NCI-H146 treated with DMSO at 0.1 percent for 48 hours (cell line): ENCODE measurements at regions not wholly inside any gene's neighbourhood (a gene's known extent, or its start where the extent isn't known, plus 50 kb on each side); places are given as distances from the start of the nearest gene placed in this dataset.

Experiments
- DNase-seq: peaks from one replicate; lab custom pipeline; 2025; ENCODE audit not compliant: unreplicated experiment; lab: John Stamatoyannopoulos, UW

DNA sequence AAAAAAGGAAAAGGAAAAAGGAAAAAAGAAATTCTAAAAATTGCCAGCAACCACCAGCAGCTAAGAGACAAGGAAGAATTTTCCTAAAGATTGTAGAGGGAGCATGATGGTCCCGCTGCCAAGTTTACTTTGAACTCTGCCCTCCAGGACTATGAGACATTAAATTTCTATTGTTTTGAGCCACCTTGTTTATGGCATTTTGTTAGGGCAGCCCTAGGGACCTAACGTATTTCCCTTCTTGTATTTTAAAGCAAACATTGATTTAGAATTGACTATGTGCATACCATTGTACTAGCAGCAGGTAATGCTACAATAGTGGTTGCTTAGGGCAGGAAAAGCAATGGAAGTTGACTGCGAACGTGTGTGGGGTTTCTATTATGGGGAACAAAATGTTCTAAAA is 1414.2 kb downstream of the EFNB2 start:
- DNase-seq = no peak

GRCh38 chr13:105118426-105118985 is 1417.0 kb downstream of the EFNB2 start:
- DNase-seq = no peak

GRCh38 chr13:105116966-105117365 is 1418.5 kb downstream of the EFNB2 start:
- no peak for DNase-seq

DNA sequence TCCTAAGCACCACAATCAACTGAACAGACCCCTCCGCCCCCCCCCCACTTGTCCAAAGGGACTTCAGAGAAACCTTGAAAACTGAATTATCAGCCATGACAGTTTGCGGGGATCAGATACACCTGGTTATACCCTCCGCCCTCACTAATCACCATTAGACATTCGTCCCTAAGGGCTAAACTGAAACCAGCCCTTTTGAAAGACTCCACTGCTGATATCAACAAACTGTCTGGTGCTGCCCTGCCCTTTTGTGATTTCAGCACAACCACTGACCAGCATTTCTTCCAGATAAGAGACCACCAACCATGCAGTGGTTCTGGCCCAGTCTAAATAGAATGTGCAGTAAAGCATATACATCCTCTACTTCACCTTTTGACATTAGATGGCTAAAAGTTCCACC is 1422.9 kb downstream of the EFNB2 start:
- no peak for DNase-seq

DNA sequence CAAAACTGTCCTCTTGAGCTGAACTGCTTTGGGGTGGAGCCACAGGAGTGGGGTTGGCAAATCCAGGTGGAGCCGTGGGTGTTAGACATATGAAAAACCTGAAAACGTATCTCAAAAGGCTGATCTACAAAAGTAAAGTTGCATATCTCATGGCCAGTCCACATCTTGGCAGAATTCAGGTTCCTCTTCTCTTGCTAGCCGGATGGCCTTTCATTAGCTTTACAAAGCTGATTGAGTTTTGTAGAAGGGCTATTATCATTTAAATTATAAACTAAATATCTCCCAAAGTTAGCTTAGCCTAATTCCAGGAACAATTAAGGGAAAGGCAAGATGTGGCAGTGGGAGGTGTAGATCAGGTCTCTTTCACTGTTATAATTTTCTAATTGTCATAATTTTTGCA is 1427.7 kb downstream of the EFNB2 start:
- DNase-seq = no peak

DNA sequence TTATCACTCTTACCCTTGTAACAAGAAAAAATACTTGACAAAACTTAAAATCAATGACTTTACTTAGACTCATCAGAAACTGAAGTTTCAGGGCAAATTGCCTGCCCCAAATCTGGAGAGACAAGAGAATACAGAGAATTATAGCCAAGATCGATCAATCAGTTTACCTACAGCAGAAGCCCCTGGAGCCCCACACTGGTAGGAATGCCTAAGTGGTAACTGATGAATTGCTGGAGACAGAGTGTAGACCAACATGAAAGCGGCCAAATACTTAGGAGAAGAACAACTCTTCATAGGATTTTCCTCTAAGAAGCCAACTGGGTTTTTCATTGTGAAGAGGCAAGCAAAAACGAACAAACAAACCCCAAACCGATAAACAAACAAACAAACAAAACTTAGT is 1430.0 kb downstream of the EFNB2 start:
- no peak for DNase-seq

DNA sequence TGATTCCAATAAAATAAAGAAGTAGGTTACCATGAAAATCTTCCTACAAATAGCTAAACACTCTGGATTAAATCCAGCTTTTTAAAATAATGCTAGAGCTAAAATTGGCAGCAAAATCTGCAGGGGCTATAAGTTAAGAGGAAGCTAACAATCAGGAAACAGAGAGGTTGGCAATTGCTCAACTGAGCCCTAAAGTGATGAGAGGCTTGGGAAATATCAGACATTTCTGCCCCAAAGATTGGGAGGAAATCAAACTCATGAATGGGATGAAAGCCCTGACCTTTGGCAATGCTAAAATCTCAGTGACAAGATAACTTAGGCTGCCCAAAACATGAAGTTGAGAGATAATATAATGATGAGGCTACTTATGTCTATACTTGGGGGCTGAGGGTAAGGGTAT is 1437.9 kb downstream of the EFNB2 start:
- no peak for DNase-seq

DNA sequence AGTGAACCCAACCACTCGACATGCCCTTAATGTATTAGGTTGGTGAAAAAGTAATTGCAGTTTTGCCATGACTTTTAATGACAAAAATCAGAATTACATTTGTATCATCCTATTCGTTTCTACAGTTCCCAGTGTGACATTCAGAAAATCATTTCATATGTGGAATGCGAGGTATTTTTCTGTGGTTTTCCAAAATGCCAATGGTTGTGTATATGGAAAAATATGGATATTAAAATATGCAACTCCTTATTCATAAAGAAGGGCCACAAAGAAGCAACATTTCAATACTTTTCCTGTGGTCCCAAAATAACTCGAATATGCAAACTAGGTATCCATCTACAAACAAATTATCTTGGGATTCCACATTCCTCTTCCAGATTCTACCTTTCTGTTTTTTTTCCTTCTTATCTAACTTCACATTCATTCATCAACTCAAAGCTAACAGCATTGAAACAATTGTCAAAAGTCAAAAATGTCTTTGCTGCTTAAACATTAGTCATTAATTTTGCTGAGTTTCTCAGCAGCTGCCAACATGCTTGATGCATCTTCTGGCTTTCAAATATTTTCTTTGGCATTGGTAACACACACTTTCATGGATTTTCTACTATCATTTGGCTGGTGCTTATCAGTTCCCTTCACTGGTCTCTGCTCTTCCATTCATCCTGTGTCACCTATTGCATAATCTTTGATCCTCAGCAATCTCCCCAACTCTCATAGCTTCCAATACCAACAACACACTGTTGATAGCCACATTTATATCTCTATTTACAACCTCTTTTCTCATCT is 1445.4 kb downstream of the EFNB2 start:
- DNase-seq = no peak

- DNase-seq = no peak
These were observed 1447.5 kb downstream of the EFNB2 start for GRCh38 chr13:105087945-105088344.

DNA sequence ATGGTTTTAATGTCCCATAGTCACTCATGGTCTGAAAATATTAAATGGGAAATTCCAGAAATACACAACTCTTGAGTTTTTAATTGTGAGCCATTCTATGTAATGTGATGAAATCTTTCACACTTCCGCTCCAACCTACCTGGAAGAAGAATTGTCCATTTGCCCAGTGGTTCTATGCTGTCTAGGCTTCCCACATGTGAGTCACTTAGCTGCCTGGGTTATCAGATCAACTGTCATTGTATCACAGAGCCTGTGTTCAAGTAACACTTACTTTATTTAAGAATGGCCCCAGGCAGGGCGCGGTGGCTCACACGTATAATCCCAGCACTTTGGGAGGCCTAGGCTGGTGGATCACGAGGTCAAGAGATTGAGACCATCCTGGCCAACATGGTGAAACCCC is 1450.5 kb downstream of the EFNB2 start:
- no peak for DNase-seq

GRCh38 chr13:105083992-105084391 is 1451.5 kb downstream of the EFNB2 start:
- no peak for DNase-seq

DNA sequence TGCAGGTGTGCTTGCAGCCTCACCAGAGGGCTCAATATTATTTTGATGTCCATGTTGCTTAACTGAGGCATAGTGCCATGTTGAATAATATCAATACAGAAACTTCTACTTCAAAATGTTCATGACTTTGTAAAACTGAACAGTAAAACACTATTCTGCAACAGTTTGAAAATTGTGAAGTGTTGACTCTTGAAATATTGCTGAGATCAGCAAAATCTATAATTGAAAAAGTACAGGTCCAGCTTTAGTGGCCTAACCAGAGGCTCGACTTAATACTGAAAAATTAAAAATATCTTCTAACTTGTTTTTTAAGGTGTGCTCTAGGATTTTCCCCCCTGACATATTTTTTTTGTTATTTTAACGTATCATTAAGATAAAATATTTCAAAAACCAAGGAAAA is 1460.7 kb downstream of the EFNB2 start:
- no peak for DNase-seq

- DNase-seq = no peak
These were observed 1462.4 kb downstream of the EFNB2 start for GRCh38 chr13:105073041-105073440.

DNA sequence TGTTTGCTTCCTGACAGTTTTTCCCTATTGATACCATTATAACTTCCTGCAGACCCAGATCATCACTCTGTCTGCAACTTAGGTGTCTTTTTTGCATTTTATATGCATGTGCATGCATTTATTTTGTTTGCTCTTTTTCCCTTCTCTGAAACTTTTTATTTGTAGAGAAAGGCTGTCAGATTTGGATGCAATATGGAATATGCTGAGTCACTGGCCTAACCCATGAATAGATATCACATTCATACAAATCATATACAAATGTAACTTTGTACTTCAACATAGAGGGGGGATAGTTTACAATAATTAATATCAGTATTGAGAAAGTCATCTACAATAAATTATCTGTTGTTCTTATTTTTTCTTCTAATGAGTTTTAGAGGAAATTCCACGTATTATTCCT is 1465.0 kb downstream of the EFNB2 start:
- no peak for DNase-seq

GRCh38 chr13:105069106-105069505 is 1466.4 kb downstream of the EFNB2 start:
- no peak for DNase-seq

GRCh38 chr13:105063676-105064075 is 1471.8 kb downstream of the EFNB2 start:
- DNase-seq = no peak

GRCh38 chr13:105059786-105060185 is 1475.7 kb downstream of the EFNB2 start:
- no peak for DNase-seq

- DNase-seq = no peak
These were observed 1476.9 kb downstream of the EFNB2 start for GRCh38 chr13:105058517-105058916.

GRCh38 chr13:105052711-105053110 is 1482.8 kb downstream of the EFNB2 start:
- no peak for DNase-seq

- no peak for DNase-seq
These were observed 1484.8 kb downstream of the EFNB2 start for GRCh38 chr13:105050686-105051085.

GRCh38 chr13:105048677-105049076 is 1486.8 kb downstream of the EFNB2 start:
- no peak for DNase-seq

GRCh38 chr13:105047676-105048295 is 1487.7 kb downstream of the EFNB2 start:
- DNase-seq = no peak
